Neural cell (in vitro differentiated cells): ENCODE measurements at regions not wholly inside any gene's neighbourhood (a gene's known extent, or its start where the extent isn't known, plus 50 kb on each side); places are given as distances from the start of the nearest gene placed in this dataset.

ENCODE experiments used
- H2AFZ ChIP-seq: fragments of 200-600, 300-800 bp; sonication (generic), shearing (Covaris generic); 2 replicates; pipeline ENCODE4 v1.6.0; 2014; ENCODE audit warnings: low read depth, mild to moderate bottlenecking, antibody characterized with exemption, low read length, moderate library complexity
- H3F3A ChIP-seq: fragments of 200-600 bp; shearing (Covaris generic); 2 replicates; pipeline ENCODE4 v1.6.1; 2016; ENCODE audit warnings: mild to moderate bottlenecking, moderate library complexity, mixed read lengths, antibody characterized with exemption, low read length; ENCODE audit not compliant: insufficient read depth, poor library complexity, severe bottlenecking
- H3K27ac ChIP-seq: fragments of 200-600, 300-800 bp; sonication (generic), shearing (Covaris generic); 2 replicates; pipeline ENCODE4 v1.5.1; 2014; ENCODE audit warnings: mild to moderate bottlenecking, low read length, moderate library complexity
- H3K27me3 ChIP-seq: fragments of 300-800, 200-600 bp; sonication (generic), shearing (Covaris generic); 2 replicates; pipeline ENCODE4 v1.6.0; 2014; ENCODE audit warnings: mild to moderate bottlenecking, low read depth, low read length, moderate library complexity; ENCODE audit not compliant: insufficient read depth
- H3K36me3 ChIP-seq: fragments of 300-800, 200-600 bp; sonication (generic), shearing (Covaris generic); 2 replicates; pipeline ENCODE4 v1.5.1; 2014; ENCODE audit warnings: mild to moderate bottlenecking, antibody characterized with exemption, low read length, moderate library complexity; ENCODE audit not compliant: insufficient read depth
- H3K4me2 ChIP-seq: fragments of 300-800, 200-600 bp; sonication (generic), shearing (Covaris generic); 2 replicates; pipeline ENCODE4 v1.6.0; 2014; ENCODE audit warnings: mild to moderate bottlenecking, low read length
- H3K4me3 ChIP-seq: fragments of 300-800, 200-600 bp; sonication (generic), shearing (Covaris generic); 2 replicates; pipeline ENCODE4 v1.5.1; 2014; ENCODE audit warnings: mild to moderate bottlenecking, low read length, moderate library complexity
- H3K79me2 ChIP-seq: fragments of 200-600 bp; shearing (Covaris generic); replicated peaks from 2 replicates; pipeline ENCODE4 v1.6.0; 2014; ENCODE audit warnings: mild to moderate bottlenecking, low read length, moderate library complexity; ENCODE audit not compliant: insufficient read depth
- H3K9ac ChIP-seq: fragments of 300-800, 200-600 bp; sonication (generic), shearing (Covaris generic); 2 replicates; pipeline ENCODE4 v1.6.1; 2016; ENCODE audit warnings: mild to moderate bottlenecking, low read length, mixed read lengths
- H3K9me2 ChIP-seq: fragments of 200-600 bp; shearing (Covaris generic); 2 replicates; pipeline ENCODE4 v1.6.1; 2016; ENCODE audit warnings: mild to moderate bottlenecking, low read length, mixed read lengths; ENCODE audit not compliant: insufficient read depth
- H3K9me3 ChIP-seq: fragments of 200-600, 300-800 bp; sonication (generic), shearing (Covaris generic); 2 replicates; pipeline ENCODE4 v1.6.1; 2016; ENCODE audit warnings: mild to moderate bottlenecking, mixed run types, low read length, moderate library complexity, mixed read lengths
- H4K20me1 ChIP-seq: fragments of 200-600 bp; shearing (Covaris generic); 2 replicates; pipeline ENCODE4 v1.6.1; 2016; ENCODE audit warnings: mild to moderate bottlenecking, mixed run types; ENCODE audit not compliant: insufficient read depth
- CTCF ChIP-seq: fragments of 450-650 bp; IDR thresholded peaks from 2 replicates; pipeline ENCODE4 v1.5.1; 2014; ENCODE audit warnings: antibody characterized with exemption, mild to moderate bottlenecking, moderate library complexity; ENCODE audit not compliant: poor library complexity, severe bottlenecking
- EP300 ChIP-seq: fragments of 450-650 bp; conservative IDR thresholded peaks from 2 replicates; pipeline ENCODE4 v1.6.1; 2014; ENCODE audit warnings: antibody characterized with exemption, mild to moderate bottlenecking, moderate library complexity; ENCODE audit not compliant: poor library complexity, severe bottlenecking
- EZH2 ChIP-seq: fragments of 200-600, 300-800 bp; shearing (Covaris generic), sonication (generic); IDR thresholded peaks from 2 replicates; pipeline ENCODE4 v1.6.1; 2014; ENCODE audit warnings: antibody characterized with exemption, low read length, borderline replicate concordance, mild to moderate bottlenecking; ENCODE audit not compliant: insufficient read depth, poor library complexity, severe bottlenecking
- MXI1 ChIP-seq: fragments of 450-650 bp; conservative IDR thresholded peaks from 2 replicates; pipeline ENCODE4 v1.6.1; 2014; ENCODE audit warnings: antibody characterized with exemption, mild to moderate bottlenecking; ENCODE audit not compliant: poor library complexity, severe bottlenecking
- POLR2AphosphoS5 ChIP-seq: IDR thresholded peaks from 2 replicates; pipeline ENCODE4 v1.6.1; 2012
- RAD21 ChIP-seq: fragments of 450-650 bp; conservative IDR thresholded peaks from 2 replicates; pipeline ENCODE4 v1.6.1; 2014; ENCODE audit warnings: antibody characterized with exemption, mild to moderate bottlenecking, moderate library complexity
- REST ChIP-seq: IDR thresholded peaks from 2 replicates; pipeline ENCODE4 v1.6.1; 2012; ENCODE audit warnings: borderline replicate concordance
- SMC3 ChIP-seq: fragments of 450-650 bp; conservative IDR thresholded peaks from 2 replicates; pipeline ENCODE4 v1.6.1; 2014; ENCODE audit warnings: antibody characterized with exemption, mild to moderate bottlenecking, moderate library complexity; ENCODE audit not compliant: poor library complexity
- TAF1 ChIP-seq: IDR thresholded peaks from 2 replicates; pipeline ENCODE4 v1.6.1; 2012; ENCODE audit warnings: low read depth

DNA sequence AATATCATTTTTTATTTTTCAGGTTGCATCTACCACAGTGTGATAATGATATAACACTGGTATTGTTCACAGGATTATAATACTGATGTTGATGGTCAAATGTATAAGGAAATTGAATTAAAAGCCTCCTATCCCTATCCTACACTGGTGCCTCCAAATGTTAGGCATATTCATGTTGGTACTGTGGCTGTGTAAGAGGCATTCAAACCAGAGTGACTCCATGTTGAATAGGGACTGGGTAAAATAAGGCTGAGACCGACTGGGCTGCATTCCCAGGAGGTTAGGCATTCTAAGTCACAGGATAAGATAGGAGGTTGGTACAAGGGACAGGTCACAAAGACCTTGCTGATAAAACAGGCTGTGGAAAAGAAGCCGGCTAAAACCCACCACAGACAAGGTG, 68.9 kb upstream of the RNU6-1 start:
- Histone ChIP-seq H3K9me2 (no peaks in the 10 kb centered on the region), H3K36me3 (no peaks in the 10 kb centered on the region), H3K27me3 (no peaks in the 10 kb centered on the region), H2AFZ (no peak overlapping the region), H3K79me2 (no peaks in the 10 kb centered on the region), H3K4me2 (no peak overlapping the region), H4K20me1 (no peaks in the 10 kb centered on the region), H3K27ac (no peak overlapping the region), H3F3A (no peaks in the 10 kb centered on the region), H3K9ac (no peak overlapping the region), H3K4me3 (no peak overlapping the region), H3K9me3 (no peaks in the 10 kb centered on the region)
- TF ChIP-seq MXI1 (no peak), TAF1 (no peak), EP300 (no peak), EZH2 (no peak), RAD21 (no peak), REST (no peak), POLR2AphosphoS5 (no peak), SMC3 (no peak), CTCF (no peak)

- Histone ChIP-seq H3K27ac (no peak overlapping the region), H2AFZ (no peak overlapping the region), H3K27me3 (no peaks in the 10 kb centered on the region), H3K79me2 (no peaks in the 10 kb centered on the region), H3K9me3 (no peaks in the 10 kb centered on the region), H3K36me3 (no peaks in the 10 kb centered on the region), H3K4me2 (no peak overlapping the region), H3K4me3 (no peak overlapping the region), H3K9ac (no peak overlapping the region), H3F3A (no peaks in the 10 kb centered on the region), H4K20me1 (no peaks in the 10 kb centered on the region), H3K9me2 (no peaks in the 10 kb centered on the region)
- no peak for TF ChIP-seq REST
- TF ChIP-seq EP300, result no peak
- no peak for TF ChIP-seq EZH2
- TF ChIP-seq POLR2AphosphoS5, result no peak
- TF ChIP-seq TAF1, result no peak
Measured at GRCh38 chr15:67911727-67912126, 71.9 kb upstream of the RNU6-1 start.
